ENCODE measurements at regions not wholly inside any gene's neighbourhood (a gene's known extent, or its start where the extent isn't known, plus 50 kb on each side); places are given as distances from the start of the nearest gene placed in this dataset.

GRCh38 chr9:71587576-71588362 is 180.5 kb downstream of the CEMIP2 start:
- Histone ChIP-seq H3K27ac (no peak overlapping the region), H3K27me3 (replicated peaks) (no peaks in the 10 kb centered on the region), H3K4me3 (ENCODE audit: low read depth, low read length) (no peak overlapping the region), H3K36me3 (replicated peaks) (no peaks in the 10 kb centered on the region)
- peak; percentile 7 for DNase-seq
- in situ Hi-C loops (cut with HindIII; ENCODE audit: low pct_ligation_motif_present, low sequenced_read_pairs): no loop called here
- TF ChIP-seq, protein P1, sequence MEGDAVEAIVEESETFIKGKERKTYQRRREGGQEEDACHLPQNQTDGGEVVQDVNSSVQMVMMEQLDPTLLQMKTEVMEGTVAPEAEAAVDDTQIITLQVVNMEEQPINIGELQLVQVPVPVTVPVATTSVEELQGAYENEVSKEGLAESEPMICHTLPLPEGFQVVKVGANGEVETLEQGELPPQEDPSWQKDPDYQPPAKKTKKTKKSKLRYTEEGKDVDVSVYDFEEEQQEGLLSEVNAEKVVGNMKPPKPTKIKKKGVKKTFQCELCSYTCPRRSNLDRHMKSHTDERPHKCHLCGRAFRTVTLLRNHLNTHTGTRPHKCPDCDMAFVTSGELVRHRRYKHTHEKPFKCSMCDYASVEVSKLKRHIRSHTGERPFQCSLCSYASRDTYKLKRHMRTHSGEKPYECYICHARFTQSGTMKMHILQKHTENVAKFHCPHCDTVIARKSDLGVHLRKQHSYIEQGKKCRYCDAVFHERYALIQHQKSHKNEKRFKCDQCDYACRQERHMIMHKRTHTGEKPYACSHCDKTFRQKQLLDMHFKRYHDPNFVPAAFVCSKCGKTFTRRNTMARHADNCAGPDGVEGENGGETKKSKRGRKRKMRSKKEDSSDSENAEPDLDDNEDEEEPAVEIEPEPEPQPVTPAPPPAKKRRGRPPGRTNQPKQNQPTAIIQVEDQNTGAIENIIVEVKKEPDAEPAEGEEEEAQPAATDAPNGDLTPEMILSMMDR (IDR thresholded peaks at IDR 0.05; ENCODE audit: low read depth, low read length, missing control alignments): no peak

GRCh38 chr9:71583792-71584191 is 184.5 kb downstream of the CEMIP2 start:
- in situ Hi-C loops (cut with HindIII; ENCODE audit: low pct_ligation_motif_present, low sequenced_read_pairs): no loop called here
- H3K4me3 ChIP-seq (ENCODE audit: low read depth, low read length): no peak overlapping the region
- no peak overlapping the region for H3K27ac ChIP-seq
- no peak for DNase-seq
- no peaks in the 10 kb centered on the region for H3K36me3 ChIP-seq (replicated peaks)
- H3K27me3 ChIP-seq (replicated peaks): no peaks in the 10 kb centered on the region
- TF ChIP-seq, protein P1 (IDR thresholded peaks at IDR 0.05; ENCODE audit: low read depth, low read length, missing control alignments): no peak

- in situ Hi-C loops (cut with HindIII; ENCODE audit: low pct_ligation_motif_present, low sequenced_read_pairs): no loop called here
- DNase-seq: no peak
Observed at GRCh38 chr9:71582347-71582746, 186.0 kb downstream of the CEMIP2 start.

DNA sequence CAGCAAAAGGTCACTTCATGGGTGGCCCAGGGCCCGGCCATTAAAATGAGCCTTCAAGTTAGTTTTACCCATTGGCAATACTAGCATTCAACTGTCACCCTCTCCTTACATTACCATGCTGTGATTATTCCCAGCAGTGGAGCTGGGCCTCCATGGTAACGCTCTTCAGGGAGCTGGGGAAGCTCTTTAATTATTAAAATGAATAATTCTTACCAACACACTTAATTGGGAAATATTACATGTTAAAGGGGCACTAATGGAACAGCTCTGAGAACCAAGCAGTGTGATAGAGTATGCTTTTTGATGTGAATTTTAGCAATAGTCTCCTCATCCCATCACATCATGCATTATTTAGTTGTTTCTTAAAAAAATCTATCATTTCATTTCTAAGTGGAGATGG is 187.2 kb downstream of the CEMIP2 start:
- Histone ChIP-seq H3K4me3 (ENCODE audit: low read depth, low read length) (no peak overlapping the region), H3K36me3 (replicated peaks) (no peaks in the 10 kb centered on the region), H3K27ac (no peak overlapping the region), H3K27me3 (replicated peaks) (no peaks in the 10 kb centered on the region)
- in situ Hi-C loops (cut with HindIII; ENCODE audit: low pct_ligation_motif_present, low sequenced_read_pairs): no loop called here
- DNase-seq: no peak
- TF ChIP-seq, protein P1 (IDR thresholded peaks at IDR 0.05; ENCODE audit: low read depth, low read length, missing control alignments): no peak

More at GRCh38 chr9:71582347-71582746, 186.0 kb downstream of the CEMIP2 start:
- H3K27ac ChIP-seq: no peak overlapping the region
- no peaks in the 10 kb centered on the region for H3K36me3 ChIP-seq (replicated peaks)
- no peak overlapping the region for H3K4me3 ChIP-seq (ENCODE audit: low read depth, low read length)
- TF ChIP-seq, protein P1 (IDR thresholded peaks at IDR 0.05; ENCODE audit: low read depth, low read length, missing control alignments): no peak
- H3K27me3 ChIP-seq (replicated peaks): no peaks in the 10 kb centered on the region

GRCh38 chr9:71571186-71571585 is 197.1 kb downstream of the CEMIP2 start:
- TF ChIP-seq, protein P1 (IDR thresholded peaks at IDR 0.05; ENCODE audit: low read depth, low read length, missing control alignments): no peak
- no peak for DNase-seq
- Histone ChIP-seq H3K36me3 (replicated peaks) (no peaks in the 10 kb centered on the region), H3K4me3 (ENCODE audit: low read depth, low read length) (no peak overlapping the region), H3K27ac (no peak overlapping the region), H3K27me3 (replicated peaks) (no peaks in the 10 kb centered on the region)
- in situ Hi-C loops (cut with HindIII; ENCODE audit: low pct_ligation_motif_present, low sequenced_read_pairs): no loop called here

DNA sequence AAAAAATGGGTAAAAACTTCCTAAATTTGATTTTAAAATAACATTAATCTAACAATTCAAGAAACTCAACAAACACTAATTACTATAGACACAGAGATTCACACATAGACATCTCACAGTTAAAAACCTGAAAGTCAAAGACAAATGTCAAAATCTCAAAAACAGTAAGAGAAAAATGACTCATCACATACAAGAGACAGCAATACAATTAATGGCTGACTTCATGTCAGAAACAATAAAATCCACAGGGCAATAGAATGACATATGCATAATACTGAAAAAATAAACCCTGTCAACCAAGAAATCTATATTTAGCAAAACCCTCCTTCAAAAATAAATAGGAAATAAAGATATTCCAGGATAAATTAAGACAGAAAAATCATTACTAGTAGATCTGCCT is 200.4 kb downstream of the CEMIP2 start:
- Histone ChIP-seq H3K27ac (no peak overlapping the region), H3K36me3 (replicated peaks) (no peaks in the 10 kb centered on the region), H3K27me3 (replicated peaks) (no peaks in the 10 kb centered on the region), H3K4me3 (ENCODE audit: low read depth, low read length) (no peak overlapping the region)
- TF ChIP-seq, protein P1 (IDR thresholded peaks at IDR 0.05; ENCODE audit: low read depth, low read length, missing control alignments): no peak
- DNase-seq: no peak
- in situ Hi-C loops (cut with HindIII; ENCODE audit: low pct_ligation_motif_present, low sequenced_read_pairs): no loop called here
